ENCODE measurements at regions not wholly inside any gene's neighbourhood (a gene's known extent, or its start where the extent isn't known, plus 50 kb on each side); places are given as distances from the start of the nearest gene placed in this dataset.

GRCh38 chr1:228900099-228900885, 165.0 kb downstream of the RHOU start:
- CTCF ChIA-PET, result interaction anchor here (1.0 kb wide), 2 partner anchors 28 to 165 kb away, joined by 3 read pairs; partner anchors contain the start of gene RHOU

GRCh38 chr1:228900886-228901392, 165.7 kb downstream of the RHOU start:
- 100% methylated on average over 3 of the region's 6 CpGs for WGBS (ENCODE audit: insufficient coverage)
- no peak for DNase-seq
- Histone ChIP-seq H3K27me3 (replicated peaks in 2 of 5; ENCODE audit: control insufficient read depth in 4 of 5, insufficient read depth in 5 of 5, low read length in 4 of 5) (no peaks in the 10 kb centered on the region), H3K4me1 (ENCODE audit: control extremely low read depth in 1 of 4, control insufficient read depth in 4 of 4, insufficient read depth in 4 of 4, low read length in 3 of 4) (peaks cover 3 to 18% (median 16%) of the 10 kb centered on the region in 4 experiments), H3K36me3 (ENCODE audit: control insufficient read depth in 4 of 4, insufficient read depth in 4 of 4, low read length in 3 of 4) (no peaks in the 10 kb centered on the region), H3K9me3 (ENCODE audit: control extremely low read depth in 1 of 5, control insufficient read depth in 4 of 5, insufficient read depth in 2 of 5, low read depth in 1 of 5, low read length in 4 of 5) (no peaks in the 10 kb centered on the region), H3K4me3 (ENCODE audit: control insufficient read depth in 1 of 7, extremely low read depth in 1 of 7, insufficient read depth in 4 of 7, low read depth in 2 of 7, low read length in 6 of 7) (no peak overlapping the region), H3K27ac (ENCODE audit: insufficient read depth in 1 of 2, low read depth in 1 of 2, low read length in 2 of 2, poor library complexity in 1 of 2, severe bottlenecking in 2 of 2) (no peak overlapping the region)
- CTCF ChIA-PET, result interaction anchor here (1.0 kb wide), 1 partner anchor 28 kb away, joined by 3 read pairs; no protein-coding TSS in a partner anchor
- POLR2A ChIA-PET, result no interaction called here

More at GRCh38 chr1:228900099-228900885, 165.0 kb downstream of the RHOU start:
- peaks cover 3 to 18% (median 16%) of the 10 kb centered on the region in 4 experiments for H3K4me1 ChIP-seq (ENCODE audit: control extremely low read depth in 1 of 4, control insufficient read depth in 4 of 4, insufficient read depth in 4 of 4, low read length in 3 of 4)
- DNase-seq, result no peak
- 98% methylated on average over 14 of the region's 17 CpGs for WGBS (ENCODE audit: insufficient coverage)
- H3K9me3 ChIP-seq (ENCODE audit: control extremely low read depth in 1 of 5, control insufficient read depth in 4 of 5, insufficient read depth in 2 of 5, low read depth in 1 of 5, low read length in 4 of 5), result no peaks in the 10 kb centered on the region
- H3K36me3 ChIP-seq (ENCODE audit: control insufficient read depth in 4 of 4, insufficient read depth in 4 of 4, low read length in 3 of 4), result no peaks in the 10 kb centered on the region
- no peak overlapping the region for H3K4me3 ChIP-seq (ENCODE audit: control insufficient read depth in 1 of 7, extremely low read depth in 1 of 7, insufficient read depth in 4 of 7, low read depth in 2 of 7, low read length in 6 of 7)
- no peak overlapping the region for H3K27ac ChIP-seq (ENCODE audit: insufficient read depth in 1 of 2, low read depth in 1 of 2, low read length in 2 of 2, poor library complexity in 1 of 2, severe bottlenecking in 2 of 2)
- H3K27me3 ChIP-seq (replicated peaks in 2 of 5; ENCODE audit: control insufficient read depth in 4 of 5, insufficient read depth in 5 of 5, low read length in 4 of 5), result no peaks in the 10 kb centered on the region
- POLR2A ChIA-PET, result no interaction called here

GRCh38 chr1:228901936-228902681, 166.8 kb downstream of the RHOU start:
- Histone ChIP-seq H3K4me1 (ENCODE audit: control extremely low read depth in 1 of 4, control insufficient read depth in 4 of 4, insufficient read depth in 4 of 4, low read length in 3 of 4) (peaks cover 3 to 18% (median 16%) of the 10 kb centered on the region in 4 experiments), H3K36me3 (ENCODE audit: control insufficient read depth in 4 of 4, insufficient read depth in 4 of 4, low read length in 3 of 4) (no peaks in the 10 kb centered on the region), H3K27me3 (replicated peaks in 2 of 5; ENCODE audit: control insufficient read depth in 4 of 5, insufficient read depth in 5 of 5, low read length in 4 of 5) (no peaks in the 10 kb centered on the region), H3K9me3 (ENCODE audit: control extremely low read depth in 1 of 5, control insufficient read depth in 4 of 5, insufficient read depth in 2 of 5, low read depth in 1 of 5, low read length in 4 of 5) (no peaks in the 10 kb centered on the region), H3K4me3 (ENCODE audit: control insufficient read depth in 1 of 7, extremely low read depth in 1 of 7, insufficient read depth in 4 of 7, low read depth in 2 of 7, low read length in 6 of 7) (no peak overlapping the region), H3K27ac (ENCODE audit: insufficient read depth in 1 of 2, low read depth in 1 of 2, low read length in 2 of 2, poor library complexity in 1 of 2, severe bottlenecking in 2 of 2) (no peak overlapping the region)
- no peak for DNase-seq
- ChIA-PET CTCF (no interaction called here), POLR2A (no interaction called here)
- 93% methylated on average over 3 of the region's 5 CpGs for WGBS (ENCODE audit: insufficient coverage)

- Histone ChIP-seq H3K4me3 (ENCODE audit: control insufficient read depth in 1 of 7, extremely low read depth in 1 of 7, insufficient read depth in 4 of 7, low read depth in 2 of 7, low read length in 6 of 7) (no peak overlapping the region), H3K9me3 (ENCODE audit: control extremely low read depth in 1 of 5, control insufficient read depth in 4 of 5, insufficient read depth in 2 of 5, low read depth in 1 of 5, low read length in 4 of 5) (no peaks in the 10 kb centered on the region), H3K36me3 (ENCODE audit: control insufficient read depth in 4 of 4, insufficient read depth in 4 of 4, low read length in 3 of 4) (no peaks in the 10 kb centered on the region), H3K27ac (ENCODE audit: insufficient read depth in 1 of 2, low read depth in 1 of 2, low read length in 2 of 2, poor library complexity in 1 of 2, severe bottlenecking in 2 of 2) (no peak overlapping the region), H3K27me3 (replicated peaks in 2 of 5; ENCODE audit: control insufficient read depth in 4 of 5, insufficient read depth in 5 of 5, low read length in 4 of 5) (no peaks in the 10 kb centered on the region), H3K4me1 (ENCODE audit: control extremely low read depth in 1 of 4, control insufficient read depth in 4 of 4, insufficient read depth in 4 of 4, low read length in 3 of 4) (peaks cover 3 to 17% (median 15%) of the 10 kb centered on the region in 4 experiments)
- 93% methylated on average over 7 of the region's 13 CpGs for WGBS (ENCODE audit: insufficient coverage)
- no peak for DNase-seq
- CTCF ChIA-PET, result no interaction called here
- POLR2A ChIA-PET, result interaction anchor here (1.0 kb wide), 1 partner anchor 32 kb away, joined by 3 read pairs; no protein-coding TSS in a partner anchor
Observed at GRCh38 chr1:228902781-228903433, 167.6 kb downstream of the RHOU start.

- H3K4me1 ChIP-seq (ENCODE audit: control extremely low read depth in 1 of 4, control insufficient read depth in 4 of 4, insufficient read depth in 4 of 4, low read length in 3 of 4), result peaks cover 0 to 11% (median 8%) of the 10 kb centered on the region in 4 experiments
- no peak overlapping the region for H3K4me3 ChIP-seq (ENCODE audit: control insufficient read depth in 1 of 7, extremely low read depth in 1 of 7, insufficient read depth in 4 of 7, low read depth in 2 of 7, low read length in 6 of 7)
- DNase-seq, result no peak
- CTCF ChIA-PET, result no interaction called here
- 95% methylated on average over 8 of the region's 9 CpGs for WGBS (ENCODE audit: insufficient coverage)
- no peaks in the 10 kb centered on the region for H3K27me3 ChIP-seq (replicated peaks in 2 of 5; ENCODE audit: control insufficient read depth in 4 of 5, insufficient read depth in 5 of 5, low read length in 4 of 5)
- no peak overlapping the region for H3K27ac ChIP-seq (ENCODE audit: insufficient read depth in 1 of 2, low read depth in 1 of 2, low read length in 2 of 2, poor library complexity in 1 of 2, severe bottlenecking in 2 of 2)
- H3K9me3 ChIP-seq (ENCODE audit: control extremely low read depth in 1 of 5, control insufficient read depth in 4 of 5, insufficient read depth in 2 of 5, low read depth in 1 of 5, low read length in 4 of 5), result peaks cover 0 to 4% (median 0%) of the 10 kb centered on the region in 5 experiments
- POLR2A ChIA-PET, result interaction anchor here (1.0 kb wide), 1 partner anchor 33 kb away, joined by 3 read pairs; no protein-coding TSS in a partner anchor
- no peaks in the 10 kb centered on the region for H3K36me3 ChIP-seq (ENCODE audit: control insufficient read depth in 4 of 4, insufficient read depth in 4 of 4, low read length in 3 of 4)
Observed at GRCh38 chr1:228903434-228904071, 168.3 kb downstream of the RHOU start.

GRCh38 chr1:228904222-228904621, 168.9 kb downstream of the RHOU start:
- no peak overlapping the region for H3K27ac ChIP-seq (ENCODE audit: insufficient read depth in 1 of 2, low read depth in 1 of 2, low read length in 2 of 2, poor library complexity in 1 of 2, severe bottlenecking in 2 of 2)
- no peaks in the 10 kb centered on the region for H3K27me3 ChIP-seq (replicated peaks in 2 of 5; ENCODE audit: control insufficient read depth in 4 of 5, insufficient read depth in 5 of 5, low read length in 4 of 5)
- 100% methylated on average over 2 of the region's 4 CpGs for WGBS (ENCODE audit: insufficient coverage)
- H3K4me3 ChIP-seq (ENCODE audit: control insufficient read depth in 1 of 7, extremely low read depth in 1 of 7, insufficient read depth in 4 of 7, low read depth in 2 of 7, low read length in 6 of 7), result no peak overlapping the region
- no peak for DNase-seq
- H3K9me3 ChIP-seq (ENCODE audit: control extremely low read depth in 1 of 5, control insufficient read depth in 4 of 5, insufficient read depth in 2 of 5, low read depth in 1 of 5, low read length in 4 of 5), result peaks cover 0 to 7% (median 0%) of the 10 kb centered on the region in 5 experiments
- ChIA-PET CTCF (no interaction called here), POLR2A (no interaction called here)
- H3K4me1 ChIP-seq (ENCODE audit: control extremely low read depth in 1 of 4, control insufficient read depth in 4 of 4, insufficient read depth in 4 of 4, low read length in 3 of 4), result peaks cover 0 to 4% (median 2%) of the 10 kb centered on the region in 4 experiments
- no peaks in the 10 kb centered on the region for H3K36me3 ChIP-seq (ENCODE audit: control insufficient read depth in 4 of 4, insufficient read depth in 4 of 4, low read length in 3 of 4)
